ENCODE measurements at regions not wholly inside any gene's neighbourhood (a gene's known extent, or its start where the extent isn't known, plus 50 kb on each side); places are given as distances from the start of the nearest gene placed in this dataset.

- DNase-seq (ENCODE audit: low read depth, low spot score): no peak
- Histone ChIP-seq H3K79me2 (ENCODE audit: control insufficient read depth, insufficient read depth, low read length) (no peaks in the 10 kb centered on the region), H3K27ac (ENCODE audit: control insufficient read depth, insufficient read depth, low read length) (no peak overlapping the region), H4K20me1 (ENCODE audit: control insufficient read depth, extremely low read depth, insufficient read depth, low read length) (no peaks in the 10 kb centered on the region), H2AFZ (ENCODE audit: control insufficient read depth, low read length) (no peak overlapping the region), H3K9ac (ENCODE audit: control insufficient read depth, extremely low read depth, insufficient read depth, low read length) (no peak overlapping the region), H3K4me2 (ENCODE audit: control insufficient read depth, extremely low read depth, insufficient read depth, low read depth, low read length) (no peak overlapping the region), H3K4me1 (ENCODE audit: control insufficient read depth, extremely low read depth, insufficient read depth, low read length) (no peaks in the 10 kb centered on the region), H3K9me1 (ENCODE audit: control insufficient read depth, extremely low read depth, insufficient read depth, low read length) (no peaks in the 10 kb centered on the region), H3K36me3 (ENCODE audit: control insufficient read depth in 2 of 2, extremely low read depth in 1 of 2, insufficient read depth in 2 of 2, low read length in 2 of 2) (no peaks in the 10 kb centered on the region), H3K27me3 (ENCODE audit: control insufficient read depth, extremely low read depth, insufficient read depth, low read length) (no peaks in the 10 kb centered on the region), H3K9me3 (ENCODE audit: control insufficient read depth, low read depth, low read length) (no peaks in the 10 kb centered on the region), H3K4me3 (ENCODE audit: control insufficient read depth in 2 of 3, extremely low read depth in 1 of 3, insufficient read depth in 2 of 3, low read depth in 1 of 3, low read length in 3 of 3) (no peak overlapping the region)
- no peak for FAIRE-seq
- dilution Hi-C loops (cut with MboI; ENCODE audit: extremely low pct_ligation_motif_present, low sequenced_read_pairs): no loop called here
- TF ChIP-seq EZH2 (IDR thresholded peaks at IDR 0.05; ENCODE audit: low read length) (no peak), CTCF (optimal IDR thresholded peaks at IDR 0.05 in 1 of 3, IDR thresholded peaks at IDR 0.05 in 1 of 3, conservative IDR thresholded peaks at IDR 0.05 in 1 of 3; ENCODE audit: extremely low read depth in 1 of 3, insufficient read depth in 2 of 3, low read length in 3 of 3) (no peak)
Observed at GRCh38 chr16:62929593-62929992, 893.4 kb upstream of the CDH8 start.

GRCh38 chr16:62927122-62927521, 890.9 kb upstream of the CDH8 start:
- FAIRE-seq (no peak), DNase-seq (ENCODE audit: low read depth, low spot score) (no peak)
- no peaks in the 10 kb centered on the region for H4K20me1 ChIP-seq (ENCODE audit: control insufficient read depth, extremely low read depth, insufficient read depth, low read length)
- no peak overlapping the region for H2AFZ ChIP-seq (ENCODE audit: control insufficient read depth, low read length)
- no peaks in the 10 kb centered on the region for H3K9me1 ChIP-seq (ENCODE audit: control insufficient read depth, extremely low read depth, insufficient read depth, low read length)
- H3K27me3 ChIP-seq (ENCODE audit: control insufficient read depth, extremely low read depth, insufficient read depth, low read length): no peaks in the 10 kb centered on the region
- no peaks in the 10 kb centered on the region for H3K36me3 ChIP-seq (ENCODE audit: control insufficient read depth in 2 of 2, extremely low read depth in 1 of 2, insufficient read depth in 2 of 2, low read length in 2 of 2)
- no peak for TF ChIP-seq CTCF (optimal IDR thresholded peaks at IDR 0.05 in 1 of 3, IDR thresholded peaks at IDR 0.05 in 1 of 3, conservative IDR thresholded peaks at IDR 0.05 in 1 of 3; ENCODE audit: extremely low read depth in 1 of 3, insufficient read depth in 2 of 3, low read length in 3 of 3)
- no peak for TF ChIP-seq EZH2 (IDR thresholded peaks at IDR 0.05; ENCODE audit: low read length)
- H3K4me3 ChIP-seq (ENCODE audit: control insufficient read depth in 2 of 3, extremely low read depth in 1 of 3, insufficient read depth in 2 of 3, low read depth in 1 of 3, low read length in 3 of 3): no peak overlapping the region
- dilution Hi-C loops (cut with MboI; ENCODE audit: extremely low pct_ligation_motif_present, low sequenced_read_pairs): no loop called here
- H3K4me2 ChIP-seq (ENCODE audit: control insufficient read depth, extremely low read depth, insufficient read depth, low read depth, low read length): no peak overlapping the region
- H3K9me3 ChIP-seq (ENCODE audit: control insufficient read depth, low read depth, low read length): no peaks in the 10 kb centered on the region
- H3K9ac ChIP-seq (ENCODE audit: control insufficient read depth, extremely low read depth, insufficient read depth, low read length): no peak overlapping the region
- H3K27ac ChIP-seq (ENCODE audit: control insufficient read depth, insufficient read depth, low read length): no peak overlapping the region
- H3K4me1 ChIP-seq (ENCODE audit: control insufficient read depth, extremely low read depth, insufficient read depth, low read length): no peaks in the 10 kb centered on the region
- no peaks in the 10 kb centered on the region for H3K79me2 ChIP-seq (ENCODE audit: control insufficient read depth, insufficient read depth, low read length)

Measured in keratinocyte (primary cell).